GM19468 (cell line): ENCODE measurements at regions not wholly inside any gene's neighbourhood (a gene's known extent, or its start where the extent isn't known, plus 50 kb on each side); places are given as distances from the start of the nearest gene placed in this dataset.

Source experiments
- ATAC-seq: cut with Tn5 transposase; IDR thresholded peaks from one replicate; pipeline ENCODE4 v1.9.1; 2021; ENCODE audit warnings: mild to moderate bottlenecking, moderate library complexity, moderate number of reproducible peaks; ENCODE audit not compliant: unreplicated experiment; ENCODE audit errors: extremely low read depth

- no peak for ATAC-seq
These were observed 597.8 kb upstream of the MGMT start for GRCh38 chr10:128869101-128869749.

GRCh38 chr10:128870830-128871597 is 596.0 kb upstream of the MGMT start:
- ATAC-seq, result no peak

GRCh38 chr10:128871671-128872231 is 595.3 kb upstream of the MGMT start:
- no peak for ATAC-seq

- no peak for ATAC-seq
These were observed 593.5 kb upstream of the MGMT start for GRCh38 chr10:128873411-128874054.

DNA sequence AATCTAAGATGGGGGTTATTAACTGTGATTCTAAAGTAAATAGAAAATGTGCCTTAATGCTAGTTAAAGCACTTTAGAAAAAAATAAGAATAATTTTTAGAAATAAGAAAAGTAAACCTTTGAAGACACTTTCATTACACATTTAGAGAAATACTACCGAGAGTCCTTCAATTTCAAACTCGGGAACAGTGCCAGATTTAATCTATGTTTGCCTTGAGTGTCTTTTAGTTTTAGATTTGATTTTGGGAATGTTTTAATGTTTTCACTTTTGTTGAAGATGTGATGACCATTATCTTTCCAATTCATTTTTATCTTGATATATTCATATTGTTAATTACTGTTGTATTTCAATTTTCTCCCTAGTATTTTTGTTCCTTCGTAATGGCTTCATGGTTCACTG is 592.7 kb upstream of the MGMT start:
- no peak for ATAC-seq

GRCh38 chr10:128875030-128875744 is 591.9 kb upstream of the MGMT start:
- ATAC-seq, result no peak

GRCh38 chr10:128875956-128876736 is 590.9 kb upstream of the MGMT start:
- ATAC-seq, result no peak

GRCh38 chr10:128877141-128877540 is 589.9 kb upstream of the MGMT start:
- no peak for ATAC-seq

GRCh38 chr10:128877936-128878335 is 589.1 kb upstream of the MGMT start:
- ATAC-seq, result no peak

DNA sequence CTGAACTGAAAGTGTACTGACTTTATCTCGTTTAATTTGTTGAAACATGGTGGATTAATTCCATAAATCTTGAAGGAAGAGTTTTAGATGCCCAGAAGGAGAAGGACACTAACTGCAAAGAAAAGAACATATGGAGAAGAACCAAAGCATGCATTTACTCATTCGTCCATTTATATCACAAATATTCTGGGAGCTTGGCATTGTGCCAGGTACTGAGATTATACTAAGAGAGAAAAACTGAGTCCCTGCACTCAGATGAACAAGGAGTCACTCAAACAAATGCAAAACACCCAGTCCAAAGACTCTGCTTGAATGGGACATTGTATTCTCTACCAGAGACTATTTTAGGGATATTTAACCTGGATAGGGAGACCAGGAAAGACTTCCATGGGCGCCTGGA is 588.0 kb upstream of the MGMT start:
- ATAC-seq, result no peak

DNA sequence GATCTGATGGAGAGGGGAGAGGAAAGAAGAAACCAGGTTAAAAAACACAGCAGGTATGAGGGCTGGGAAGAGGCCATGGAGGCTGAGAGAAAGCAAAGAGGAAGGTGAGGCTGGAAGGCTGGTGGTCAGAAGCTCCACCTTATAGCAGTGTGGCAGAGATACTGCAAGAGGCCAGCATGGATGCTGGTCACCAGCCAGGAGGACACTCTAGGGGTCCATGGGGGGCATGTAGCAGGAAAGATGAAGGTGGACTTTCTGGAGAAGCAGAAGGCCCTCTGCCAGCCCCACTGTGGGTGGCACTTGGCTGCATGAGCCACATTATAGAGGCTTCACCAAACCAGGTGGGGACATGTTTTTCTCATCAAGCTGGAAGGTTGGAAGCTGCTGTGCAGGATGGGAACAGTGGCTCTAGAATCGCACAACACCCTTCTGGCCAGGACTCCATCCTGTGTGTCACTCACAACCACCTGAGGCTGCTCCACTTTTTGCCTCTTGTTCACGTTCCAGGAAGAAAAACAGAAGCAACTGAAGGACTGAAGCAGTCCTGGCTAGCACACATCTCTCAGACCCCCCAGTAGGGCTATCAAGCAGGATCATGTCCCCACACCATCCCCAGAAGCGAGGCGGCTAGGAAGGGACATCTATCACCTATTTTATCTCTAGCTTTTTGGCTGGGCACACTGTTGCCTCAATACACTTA is 587.5 kb upstream of the MGMT start:
- ATAC-seq, result no peak

DNA sequence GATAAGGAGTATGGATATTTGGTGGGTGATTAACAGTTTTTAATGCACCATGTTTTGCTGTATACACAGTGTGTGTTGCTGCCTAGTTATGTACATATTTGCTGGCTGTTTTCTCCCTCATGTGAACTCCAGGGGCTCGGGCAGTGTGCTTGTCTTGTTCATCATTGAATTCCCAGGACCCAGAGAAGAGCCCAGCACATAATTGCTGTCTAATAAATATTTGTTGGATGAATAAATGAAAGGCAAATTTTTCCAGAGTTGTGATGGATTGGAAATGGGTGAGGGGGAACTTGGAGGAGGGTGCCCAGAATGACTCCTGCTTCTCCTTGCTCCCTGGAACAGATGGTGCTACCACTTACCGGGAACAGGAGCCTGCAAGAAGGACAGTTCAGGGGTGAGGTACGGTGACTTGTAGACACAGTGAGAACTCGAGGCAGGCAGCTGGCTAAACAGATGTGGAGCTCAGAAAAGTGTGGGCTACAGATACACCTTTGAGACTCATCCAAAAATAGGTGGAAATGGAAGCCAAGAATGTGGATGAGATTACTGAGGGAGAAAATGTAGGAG is 586.8 kb upstream of the MGMT start:
- ATAC-seq, result no peak

DNA sequence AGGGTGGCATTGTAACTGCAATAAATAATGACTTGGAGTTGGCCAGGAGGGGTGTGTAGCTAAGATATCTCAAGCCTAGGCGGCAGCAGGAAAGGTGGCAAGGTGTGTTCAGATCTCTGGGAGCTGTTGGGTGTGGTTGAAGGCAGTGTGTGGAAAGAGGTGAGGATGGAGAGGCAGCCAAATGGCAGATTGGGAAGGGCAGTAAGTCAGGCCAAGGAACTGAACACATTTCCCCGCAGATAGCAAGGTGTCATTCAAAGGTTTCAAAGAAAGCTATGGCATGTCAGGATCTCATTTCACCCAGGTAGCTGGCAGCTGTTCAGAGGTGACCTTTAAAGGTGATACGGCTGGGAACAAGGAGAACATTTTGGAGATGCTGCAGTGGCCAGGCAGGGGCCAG is 586.0 kb upstream of the MGMT start:
- ATAC-seq, result no peak

GRCh38 chr10:128883231-128884032 is 583.6 kb upstream of the MGMT start:
- no peak for ATAC-seq

- ATAC-seq, result no peak
These were observed 583.0 kb upstream of the MGMT start for GRCh38 chr10:128884033-128884425.

GRCh38 chr10:128884496-128885072 is 582.5 kb upstream of the MGMT start:
- no peak for ATAC-seq
